HUES6 (cell line): ENCODE measurements at regions not wholly inside any gene's neighbourhood (a gene's known extent, or its start where the extent isn't known, plus 50 kb on each side); places are given as distances from the start of the nearest gene placed in this dataset.
"Not testable (repeated sequence)": the region's sequence is repeated elsewhere in the genome, so short reads cannot be mapped to it uniquely, and the experiment has no call there.

ENCODE experiments used
- H3K27ac ChIP-seq: 2 replicates; pipeline ENCODE4 v1.7.0; 2013; ENCODE audit warnings: low read depth, mild to moderate bottlenecking, low read length, inconsistent platforms
- H3K27me3 ChIP-seq: 2 replicates; pipeline ENCODE4 v1.6.1; 2013; ENCODE audit warnings: low read length; ENCODE audit not compliant: control insufficient read depth, insufficient read depth
- H3K36me3 ChIP-seq: 2 replicates; pipeline ENCODE4 v1.6.1; 2013; ENCODE audit warnings: low read length; ENCODE audit not compliant: control insufficient read depth, insufficient read depth
- H3K4me1 ChIP-seq: 2 replicates; pipeline ENCODE4 v1.6.1; 2013; ENCODE audit warnings: low read length; ENCODE audit not compliant: control insufficient read depth, insufficient read depth
- H3K4me3 ChIP-seq: 2 replicates; pipeline ENCODE4 v1.5.1; 2013; ENCODE audit warnings: low read depth, low read length
- H3K9ac ChIP-seq: one replicate; pipeline ENCODE4 v1.6.1; 2013; ENCODE audit warnings: mild to moderate bottlenecking, low read length
- H3K9me3 ChIP-seq: 2 replicates; pipeline ENCODE4 v1.6.1; 2013; ENCODE audit warnings: low read depth, low read length; ENCODE audit not compliant: control insufficient read depth, insufficient read depth

GRCh38 chr2:59779571-59779970, 773.9 kb downstream of the BCL11A start:
- Histone ChIP-seq H3K9me3 (no peaks in the 10 kb centered on the region), H3K4me3 (no peak overlapping the region), H3K4me1 (no peaks in the 10 kb centered on the region), H3K36me3 (no peaks in the 10 kb centered on the region), H3K9ac (no peak overlapping the region), H3K27ac (no peak overlapping the region), H3K27me3 (no peaks in the 10 kb centered on the region)

- H3K9ac ChIP-seq = no peak overlapping the region
- H3K27ac ChIP-seq = no peak overlapping the region
- H3K4me3 ChIP-seq = no peak overlapping the region
- no peaks in the 10 kb centered on the region for H3K4me1 ChIP-seq
- no peaks in the 10 kb centered on the region for H3K36me3 ChIP-seq
- no peaks in the 10 kb centered on the region for H3K27me3 ChIP-seq
- no peaks in the 10 kb centered on the region for H3K9me3 ChIP-seq
These were observed 776.3 kb downstream of the BCL11A start for GRCh38 chr2:59777120-59777519.

- H3K9ac ChIP-seq = no peak overlapping the region
- no peaks in the 10 kb centered on the region for H3K4me1 ChIP-seq
- H3K9me3 ChIP-seq = no peaks in the 10 kb centered on the region
- no peak overlapping the region for H3K4me3 ChIP-seq
- no peaks in the 10 kb centered on the region for H3K36me3 ChIP-seq
- no peaks in the 10 kb centered on the region for H3K27me3 ChIP-seq
- H3K27ac ChIP-seq = no peak overlapping the region
These were observed 776.8 kb downstream of the BCL11A start for GRCh38 chr2:59776726-59777008.

DNA sequence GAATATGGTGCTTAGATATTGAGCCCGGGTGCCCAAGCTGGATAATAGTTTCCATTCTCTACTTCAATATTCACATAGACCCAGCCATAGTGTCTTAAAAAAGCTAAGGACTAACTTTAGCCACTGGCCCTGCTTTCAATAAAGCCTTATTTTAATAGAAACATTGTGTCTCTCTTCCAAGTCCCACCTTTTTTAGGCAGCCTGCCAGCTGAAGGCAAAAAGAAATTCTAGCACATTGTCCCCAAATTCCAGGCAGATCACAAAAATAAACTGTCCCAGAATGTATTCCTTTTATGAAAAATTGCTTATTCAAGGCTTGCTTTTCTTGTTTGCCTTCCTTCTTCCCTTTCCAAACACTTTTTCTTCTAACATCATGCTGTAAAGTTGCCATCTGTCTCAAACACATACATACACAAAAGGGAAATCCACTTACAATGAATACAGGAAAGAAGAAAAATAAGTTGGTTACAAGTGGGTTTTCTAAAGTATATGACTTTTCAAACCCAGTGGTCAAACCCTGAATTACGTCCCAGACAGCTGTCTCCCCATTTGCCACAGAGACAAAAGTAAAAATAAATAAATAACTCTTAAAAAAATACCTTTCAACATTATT, 778.5 kb downstream of the BCL11A start:
- Histone ChIP-seq H3K9ac (no peak overlapping the region), H3K27me3 (no peaks in the 10 kb centered on the region), H3K27ac (no peak overlapping the region), H3K36me3 (no peaks in the 10 kb centered on the region), H3K9me3 (no peaks in the 10 kb centered on the region), H3K4me1 (no peaks in the 10 kb centered on the region), H3K4me3 (no peak overlapping the region)

GRCh38 chr2:59770651-59771050, 782.8 kb downstream of the BCL11A start:
- Histone ChIP-seq H3K4me3 (no peak overlapping the region), H3K27ac (no peak overlapping the region), H3K36me3 (no peaks in the 10 kb centered on the region), H3K9me3 (no peaks in the 10 kb centered on the region), H3K9ac (no peak overlapping the region), H3K27me3 (no peaks in the 10 kb centered on the region), H3K4me1 (no peaks in the 10 kb centered on the region)

- Histone ChIP-seq H3K4me1 (no peaks in the 10 kb centered on the region; the same call in 1 of the 2 replicates), H3K27ac (no peak overlapping the region), H3K9ac (no peak overlapping the region), H3K27me3 (no peaks in the 10 kb centered on the region), H3K4me3 (no peak overlapping the region), H3K36me3 (no peaks in the 10 kb centered on the region), H3K9me3 (no peaks in the 10 kb centered on the region)
These were observed 791.5 kb downstream of the BCL11A start for GRCh38 chr2:59761966-59762365.

GRCh38 chr2:59756150-59756549, 797.3 kb downstream of the BCL11A start:
- H3K9ac ChIP-seq = no peak overlapping the region
- H3K27ac ChIP-seq = no peak overlapping the region
- H3K4me3 ChIP-seq = no peak overlapping the region
- H3K9me3 ChIP-seq = no peaks in the 10 kb centered on the region
- no peaks in the 10 kb centered on the region for H3K27me3 ChIP-seq
- no peaks in the 10 kb centered on the region for H3K36me3 ChIP-seq
- no peaks in the 10 kb centered on the region for H3K4me1 ChIP-seq

DNA sequence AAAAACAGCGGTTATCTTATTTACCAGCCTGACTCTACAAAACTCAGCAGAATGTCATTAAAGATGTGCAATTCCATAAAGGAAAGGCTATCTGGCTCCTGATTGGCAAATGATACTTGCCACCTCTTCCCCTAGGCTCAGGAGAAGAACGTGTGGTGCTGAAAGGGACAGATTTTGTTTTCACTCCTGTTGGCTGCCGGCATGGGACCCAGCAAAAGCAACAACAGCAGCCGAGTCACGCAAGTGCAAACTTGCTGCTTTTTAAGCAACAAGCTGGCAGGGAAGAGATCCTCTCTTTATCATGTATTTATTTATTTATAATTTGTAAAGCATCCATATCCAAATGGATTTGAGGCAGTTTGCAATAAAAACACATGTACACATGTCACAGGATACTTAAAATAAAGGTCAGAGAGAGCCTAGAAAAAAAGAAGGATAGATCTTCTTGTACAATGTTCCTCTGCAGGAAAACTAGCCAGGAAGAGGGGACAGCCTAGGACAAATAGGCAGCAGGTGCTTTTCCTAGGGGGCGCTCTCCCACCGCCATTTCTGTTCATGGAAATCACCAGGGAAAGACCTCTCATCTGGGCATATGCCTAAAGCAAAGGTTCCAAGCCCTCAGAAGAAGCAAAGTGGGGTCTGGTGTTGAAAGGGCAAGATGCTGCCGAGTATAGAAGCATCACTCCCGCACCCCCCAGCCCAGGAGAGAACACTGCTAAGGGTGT, 799.3 kb downstream of the BCL11A start:
- no peak overlapping the region for H3K4me3 ChIP-seq
- no peaks in the 10 kb centered on the region for H3K9me3 ChIP-seq
- no peak overlapping the region for H3K9ac ChIP-seq
- H3K27ac ChIP-seq = no peak overlapping the region
- H3K27me3 ChIP-seq = no peaks in the 10 kb centered on the region
- H3K4me1 ChIP-seq = no peaks in the 10 kb centered on the region
- H3K36me3 ChIP-seq = no peaks in the 10 kb centered on the region

- H3K27ac ChIP-seq = no peak overlapping the region
- no peaks in the 10 kb centered on the region for H3K9me3 ChIP-seq
- no peak overlapping the region for H3K9ac ChIP-seq
- H3K4me3 ChIP-seq = no peak overlapping the region
- no peaks in the 10 kb centered on the region for H3K36me3 ChIP-seq
- H3K27me3 ChIP-seq = no peaks in the 10 kb centered on the region
- no peaks in the 10 kb centered on the region for H3K4me1 ChIP-seq
These were observed 800.9 kb downstream of the BCL11A start for GRCh38 chr2:59752512-59752911.

GRCh38 chr2:59752071-59752470, 801.4 kb downstream of the BCL11A start:
- H3K27me3 ChIP-seq = no peaks in the 10 kb centered on the region
- no peak overlapping the region for H3K27ac ChIP-seq
- H3K36me3 ChIP-seq = no peaks in the 10 kb centered on the region
- no peak overlapping the region for H3K9ac ChIP-seq
- no peaks in the 10 kb centered on the region for H3K4me1 ChIP-seq
- H3K9me3 ChIP-seq = no peaks in the 10 kb centered on the region
- no peak overlapping the region for H3K4me3 ChIP-seq

DNA sequence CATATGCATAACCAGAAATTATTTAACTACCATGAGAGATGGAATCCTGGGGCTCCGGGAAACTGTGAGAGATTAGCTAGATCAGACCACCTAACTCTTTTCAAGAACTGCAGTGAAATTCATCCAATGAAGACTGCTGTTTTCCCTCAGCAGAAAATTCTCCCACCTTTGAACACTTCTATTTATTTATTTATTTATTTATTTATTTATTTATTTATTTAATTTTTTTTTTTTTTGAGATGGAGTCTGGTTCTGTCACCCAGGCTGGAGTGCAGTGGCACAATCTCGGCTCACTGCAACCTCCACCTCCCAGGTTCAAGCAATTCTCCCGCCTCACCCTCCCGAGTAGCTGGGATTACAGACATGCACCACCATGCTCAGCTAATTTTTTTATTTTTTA, 802.2 kb downstream of the BCL11A start:
- H3K4me1 ChIP-seq, H3K27me3 ChIP-seq, H3K9me3 ChIP-seq, H3K36me3 ChIP-seq, H3K9ac ChIP-seq, H3K27ac ChIP-seq, H3K4me3 ChIP-seq: not testable (repeated sequence)
